Muscle layer of colon (tissue), 2 donors: ENCODE measurements at regions not wholly inside any gene's neighbourhood (a gene's known extent, or its start where the extent isn't known, plus 50 kb on each side); places are given as distances from the start of the nearest gene placed in this dataset.

Experiments
- H3K27ac ChIP-seq: one replicate; pipeline ENCODE4 v1.7.0; 2013; ENCODE audit warnings: low read depth, mild to moderate bottlenecking, low read length, moderate library complexity
- H3K27me3 ChIP-seq, 2 donors: one replicate each; pipeline ENCODE4 v1.7.0; 2013; ENCODE audit warnings: low read length in 2 of 2, mild to moderate bottlenecking in 2 of 2; ENCODE audit not compliant: insufficient read depth in 2 of 2, control insufficient read depth in 1 of 2
- H3K36me3 ChIP-seq: one replicate; pipeline ENCODE4 v1.7.0; 2013; ENCODE audit warnings: mild to moderate bottlenecking, low read length; ENCODE audit not compliant: insufficient read depth
- H3K4me1 ChIP-seq: one replicate; pipeline ENCODE4 v1.7.0; 2013; ENCODE audit warnings: mild to moderate bottlenecking, low read length; ENCODE audit not compliant: insufficient read depth
- H3K4me3 ChIP-seq, 2 donors: one replicate each; pipeline ENCODE4 v1.7.0; 2013; ENCODE audit warnings: low read length in 2 of 2, low read depth in 1 of 2, mild to moderate bottlenecking in 1 of 2, moderate library complexity in 1 of 2
- H3K9ac ChIP-seq: one replicate; pipeline ENCODE4 v1.7.0; 2013; ENCODE audit warnings: low read length
- H3K9me3 ChIP-seq: one replicate; pipeline ENCODE4 v1.7.0; 2013; ENCODE audit warnings: mild to moderate bottlenecking, low read length
- donor health status: abdominal sarcoma.
- donor health status: Adenocarcinoma of cecum.

GRCh38 chr3:70554170-70554569 lies 241.7 kb upstream of the MDFIC2 start:
- no peak overlapping the region for H3K9ac ChIP-seq
- no peak overlapping the region for H3K27ac ChIP-seq
- H3K4me3 ChIP-seq: no peak overlapping the region
- H3K27me3 ChIP-seq: no peaks in the 10 kb centered on the region
- H3K4me1 ChIP-seq: no peaks in the 10 kb centered on the region
- H3K36me3 ChIP-seq: no peaks in the 10 kb centered on the region
- H3K9me3 ChIP-seq: no peaks in the 10 kb centered on the region

GRCh38 chr3:70550723-70551319 lies 238.4 kb upstream of the MDFIC2 start:
- Histone ChIP-seq H3K4me1 (no peaks in the 10 kb centered on the region), H3K36me3 (no peaks in the 10 kb centered on the region), H3K27me3 (no peaks in the 10 kb centered on the region), H3K4me3 (no peak overlapping the region), H3K9me3 (no peaks in the 10 kb centered on the region), H3K9ac (no peak overlapping the region), H3K27ac (no peak overlapping the region)

- no peak overlapping the region for H3K27ac ChIP-seq
- no peaks in the 10 kb centered on the region for H3K36me3 ChIP-seq
- H3K4me3 ChIP-seq: no peak overlapping the region
- H3K27me3 ChIP-seq: no peaks in the 10 kb centered on the region
- no peaks in the 10 kb centered on the region for H3K9me3 ChIP-seq
- H3K9ac ChIP-seq: no peak overlapping the region
- peaks cover 5% of the 10 kb centered on the region for H3K4me1 ChIP-seq
Measured at GRCh38 chr3:70546679-70547078, 234.2 kb upstream of the MDFIC2 start.

GRCh38 chr3:70543493-70543892 lies 231.1 kb upstream of the MDFIC2 start:
- Histone ChIP-seq H3K9ac (no peak overlapping the region), H3K4me3 (no peak overlapping the region), H3K27me3 (no peaks in the 10 kb centered on the region), H3K36me3 (no peaks in the 10 kb centered on the region), H3K9me3 (no peaks in the 10 kb centered on the region), H3K27ac (no peak overlapping the region), H3K4me1 (peaks cover 5% of the 10 kb centered on the region)

GRCh38 chr3:70539908-70540307 lies 227.5 kb upstream of the MDFIC2 start:
- Histone ChIP-seq H3K36me3 (no peaks in the 10 kb centered on the region), H3K27me3 (no peaks in the 10 kb centered on the region), H3K4me1 (no peaks in the 10 kb centered on the region), H3K9me3 (no peaks in the 10 kb centered on the region), H3K4me3 (no peak overlapping the region), H3K27ac (no peak overlapping the region), H3K9ac (no peak overlapping the region)

- Histone ChIP-seq H3K9ac (no peak overlapping the region), H3K4me1 (peaks cover 6% of the 10 kb centered on the region), H3K4me3 (no peak overlapping the region), H3K27me3 (no peaks in the 10 kb centered on the region), H3K36me3 (no peaks in the 10 kb centered on the region), H3K9me3 (no peaks in the 10 kb centered on the region), H3K27ac (no peak overlapping the region)
Measured at GRCh38 chr3:70532806-70533205, 220.4 kb upstream of the MDFIC2 start.

GRCh38 chr3:70531838-70532489 lies 219.5 kb upstream of the MDFIC2 start:
- H3K27me3 ChIP-seq: no peaks in the 10 kb centered on the region
- H3K27ac ChIP-seq: no peak overlapping the region
- H3K9ac ChIP-seq: no peak overlapping the region
- H3K4me3 ChIP-seq: no peak overlapping the region
- no peaks in the 10 kb centered on the region for H3K9me3 ChIP-seq
- H3K36me3 ChIP-seq: no peaks in the 10 kb centered on the region
- H3K4me1 ChIP-seq: peaks cover 6% of the 10 kb centered on the region

GRCh38 chr3:70531063-70531657 lies 218.7 kb upstream of the MDFIC2 start:
- H3K4me3 ChIP-seq: no peak overlapping the region
- H3K27ac ChIP-seq: no peak overlapping the region
- no peaks in the 10 kb centered on the region for H3K36me3 ChIP-seq
- peaks cover 14% of the 10 kb centered on the region for H3K4me1 ChIP-seq
- no peaks in the 10 kb centered on the region for H3K9me3 ChIP-seq
- H3K9ac ChIP-seq: no peak overlapping the region
- no peaks in the 10 kb centered on the region for H3K27me3 ChIP-seq

GRCh38 chr3:70530626-70531025 lies 218.2 kb upstream of the MDFIC2 start:
- Histone ChIP-seq H3K4me3 (no peak overlapping the region), H3K9me3 (no peaks in the 10 kb centered on the region), H3K27ac (no peak overlapping the region), H3K9ac (no peak overlapping the region), H3K36me3 (no peaks in the 10 kb centered on the region), H3K27me3 (no peaks in the 10 kb centered on the region), H3K4me1 (peaks cover 14% of the 10 kb centered on the region)

GRCh38 chr3:70527026-70527425 lies 214.6 kb upstream of the MDFIC2 start:
- H3K27me3 ChIP-seq: no peaks in the 10 kb centered on the region
- no peak overlapping the region for H3K4me3 ChIP-seq
- no peak overlapping the region for H3K27ac ChIP-seq
- no peak overlapping the region for H3K9ac ChIP-seq
- H3K36me3 ChIP-seq: no peaks in the 10 kb centered on the region
- peaks cover 14% of the 10 kb centered on the region for H3K4me1 ChIP-seq
- no peaks in the 10 kb centered on the region for H3K9me3 ChIP-seq

GRCh38 chr3:70519913-70520659 lies 207.6 kb upstream of the MDFIC2 start:
- Histone ChIP-seq H3K36me3 (no peaks in the 10 kb centered on the region), H3K27me3 (no peaks in the 10 kb centered on the region), H3K27ac (no peak overlapping the region), H3K4me1 (peaks cover 4% of the 10 kb centered on the region), H3K9me3 (no peaks in the 10 kb centered on the region), H3K9ac (no peak overlapping the region), H3K4me3 (no peak overlapping the region)
